T-helper 2 cell treated with Interferon-gamma antibody and Interleukin-4, amounts not matched to agents 5 μg/mL and 100 μg/mL, for 36 hours (primary cell): ENCODE measurements at regions not wholly inside any gene's neighbourhood (a gene's known extent, or its start where the extent isn't known, plus 50 kb on each side); places are given as distances from the start of the nearest gene placed in this dataset.

ENCODE experiments used
- DNase-seq: peaks from one replicate; pipeline ENCODE4 v3.0.0; 2021; ENCODE audit warnings: low spot score
- H3K27ac Mint-ChIP-seq: one replicate; pipeline ENCODE4 v1.8.0; 2021; ENCODE audit warnings: mild to moderate bottlenecking, mixed read lengths
- H3K27me3 Mint-ChIP-seq: one replicate; pipeline ENCODE4 v1.8.0; 2021; ENCODE audit warnings: low read depth, mixed read lengths
- H3K36me3 Mint-ChIP-seq: one replicate; pipeline ENCODE4 v1.8.0; 2021; ENCODE audit warnings: low read depth, mixed read lengths
- H3K4me1 Mint-ChIP-seq: one replicate; pipeline ENCODE4 v1.8.0; 2021; ENCODE audit warnings: low read depth, mixed read lengths
- H3K4me3 Mint-ChIP-seq: one replicate; pipeline ENCODE4 v1.8.0; 2022; ENCODE audit warnings: mild to moderate bottlenecking, moderate library complexity, mixed read lengths
- H3K9me3 Mint-ChIP-seq: one replicate; pipeline ENCODE4 v1.8.0; 2021; ENCODE audit warnings: mixed read lengths

GRCh38 chr6:11833626-11834592, 55.3 kb upstream of the ADTRP start:
- Mint-ChIP-seq H3K9me3 (peaks cover 4% of the 10 kb centered on the region), H3K27me3 (no peaks in the 10 kb centered on the region), H3K4me3 (no peak overlapping the region), H3K36me3 (no peaks in the 10 kb centered on the region), H3K4me1 (no peaks in the 10 kb centered on the region), H3K27ac (no peak overlapping the region)
- no peak for DNase-seq

GRCh38 chr6:11831653-11832052, 53.0 kb upstream of the ADTRP start:
- H3K4me3 Mint-ChIP-seq, result no peak overlapping the region
- H3K9me3 Mint-ChIP-seq, result no peaks in the 10 kb centered on the region
- H3K36me3 Mint-ChIP-seq, result no peaks in the 10 kb centered on the region
- H3K27ac Mint-ChIP-seq, result no peak overlapping the region
- no peaks in the 10 kb centered on the region for H3K4me1 Mint-ChIP-seq
- DNase-seq, result no peak
- H3K27me3 Mint-ChIP-seq, result no peaks in the 10 kb centered on the region

DNA sequence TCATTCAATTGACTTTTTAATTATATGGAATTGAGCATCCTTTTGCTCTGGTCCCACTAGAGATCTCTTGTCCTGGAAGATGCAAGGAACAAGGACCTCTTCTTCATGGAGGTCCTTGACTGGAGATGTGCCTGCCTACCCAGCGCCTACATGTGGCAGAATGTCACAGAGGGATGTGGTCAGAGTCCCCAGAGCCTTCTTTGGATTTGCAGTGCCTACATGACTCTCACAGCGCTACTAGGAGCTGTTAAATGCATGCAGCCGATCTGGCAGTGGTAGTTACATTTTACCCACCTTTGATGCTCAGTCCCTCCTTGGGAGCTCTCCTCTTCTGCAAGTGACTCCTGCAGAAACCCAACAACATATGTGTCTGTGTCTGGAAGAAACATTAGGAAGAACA, 51.9 kb upstream of the ADTRP start:
- H3K36me3 Mint-ChIP-seq, result no peaks in the 10 kb centered on the region
- H3K4me3 Mint-ChIP-seq, result no peak overlapping the region
- no peaks in the 10 kb centered on the region for H3K27me3 Mint-ChIP-seq

DNA sequence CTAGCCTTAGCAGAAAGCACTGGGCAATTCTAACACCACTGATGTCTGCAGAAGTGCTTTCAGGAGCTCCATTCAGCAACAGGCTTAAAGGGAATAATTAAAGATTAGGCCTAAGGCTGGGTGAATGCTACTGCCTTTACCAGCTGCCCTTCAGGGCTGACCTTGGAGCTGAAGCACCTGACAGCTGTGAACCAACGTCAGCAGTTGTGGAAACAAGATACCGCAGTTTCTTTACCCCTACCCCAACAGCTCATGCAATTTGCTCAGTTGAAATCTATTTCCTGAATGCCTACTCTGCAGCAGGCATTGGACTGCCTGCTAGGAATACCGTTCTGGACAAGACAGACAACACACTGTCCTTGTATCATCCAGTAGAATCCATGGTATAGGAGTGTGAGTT, 51.5 kb upstream of the ADTRP start:
- Mint-ChIP-seq H3K27me3 (no peaks in the 10 kb centered on the region), H3K4me3 (no peak overlapping the region), H3K9me3 (no peaks in the 10 kb centered on the region), H3K36me3 (no peaks in the 10 kb centered on the region), H3K27ac (no peak overlapping the region), H3K4me1 (no peaks in the 10 kb centered on the region)
- DNase-seq, result no peak

More for the DNA sequence above, 51.9 kb upstream of the ADTRP start:
- Mint-ChIP-seq H3K4me1 (no peaks in the 10 kb centered on the region), H3K9me3 (no peaks in the 10 kb centered on the region), H3K27ac (no peak overlapping the region)
- no peak for DNase-seq

- H3K27ac Mint-ChIP-seq, result no peak overlapping the region
These were observed 49.8 kb upstream of the ADTRP start for GRCh38 chr6:11828262-11828870.

More at GRCh38 chr6:11828262-11828870, 49.8 kb upstream of the ADTRP start:
- no peak for DNase-seq
- Mint-ChIP-seq H3K4me3 (no peak overlapping the region), H3K4me1 (peaks cover 2% of the 10 kb centered on the region), H3K27me3 (no peaks in the 10 kb centered on the region), H3K36me3 (no peaks in the 10 kb centered on the region), H3K9me3 (no peaks in the 10 kb centered on the region)
